ENCODE measurements at regions not wholly inside any gene's neighbourhood (a gene's known extent, or its start where the extent isn't known, plus 50 kb on each side); places are given as distances from the start of the nearest gene placed in this dataset.

DNA sequence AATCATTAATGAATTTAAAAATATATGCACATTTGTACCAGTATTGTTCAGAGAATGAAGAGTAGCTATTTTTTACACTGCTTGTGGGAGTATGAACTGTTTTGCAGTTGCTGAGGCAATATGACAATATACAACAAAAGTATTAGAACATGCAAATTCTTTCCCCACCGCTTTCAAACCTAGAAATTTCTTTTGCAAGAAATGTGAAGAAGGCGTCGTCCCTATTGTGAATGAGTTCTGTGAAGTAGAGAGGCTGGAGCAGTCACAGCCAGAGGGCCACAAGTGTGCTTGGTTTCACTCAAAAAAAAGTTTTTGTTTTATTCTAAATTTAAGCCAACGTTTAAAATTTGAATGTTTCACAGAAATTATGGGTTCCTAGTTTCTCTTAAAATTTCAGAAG is 184.9 kb downstream of the ALG10B start:
- TF ChIP-seq, protein P1, sequence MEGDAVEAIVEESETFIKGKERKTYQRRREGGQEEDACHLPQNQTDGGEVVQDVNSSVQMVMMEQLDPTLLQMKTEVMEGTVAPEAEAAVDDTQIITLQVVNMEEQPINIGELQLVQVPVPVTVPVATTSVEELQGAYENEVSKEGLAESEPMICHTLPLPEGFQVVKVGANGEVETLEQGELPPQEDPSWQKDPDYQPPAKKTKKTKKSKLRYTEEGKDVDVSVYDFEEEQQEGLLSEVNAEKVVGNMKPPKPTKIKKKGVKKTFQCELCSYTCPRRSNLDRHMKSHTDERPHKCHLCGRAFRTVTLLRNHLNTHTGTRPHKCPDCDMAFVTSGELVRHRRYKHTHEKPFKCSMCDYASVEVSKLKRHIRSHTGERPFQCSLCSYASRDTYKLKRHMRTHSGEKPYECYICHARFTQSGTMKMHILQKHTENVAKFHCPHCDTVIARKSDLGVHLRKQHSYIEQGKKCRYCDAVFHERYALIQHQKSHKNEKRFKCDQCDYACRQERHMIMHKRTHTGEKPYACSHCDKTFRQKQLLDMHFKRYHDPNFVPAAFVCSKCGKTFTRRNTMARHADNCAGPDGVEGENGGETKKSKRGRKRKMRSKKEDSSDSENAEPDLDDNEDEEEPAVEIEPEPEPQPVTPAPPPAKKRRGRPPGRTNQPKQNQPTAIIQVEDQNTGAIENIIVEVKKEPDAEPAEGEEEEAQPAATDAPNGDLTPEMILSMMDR (IDR thresholded peaks at IDR 0.05; ENCODE audit: low read depth, low read length), result no peak
- TF ChIP-seq, protein P2, sequence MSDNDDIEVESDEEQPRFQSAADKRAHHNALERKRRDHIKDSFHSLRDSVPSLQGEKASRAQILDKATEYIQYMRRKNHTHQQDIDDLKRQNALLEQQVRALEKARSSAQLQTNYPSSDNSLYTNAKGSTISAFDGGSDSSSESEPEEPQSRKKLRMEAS (IDR thresholded peaks at IDR 0.05; ENCODE audit: low read depth, low read length), result no peak
- DNase-seq (ENCODE audit: low read depth), result no peak
- H3K4me3 ChIP-seq (ENCODE audit: low read depth, low read length), result no peak overlapping the region

DNA sequence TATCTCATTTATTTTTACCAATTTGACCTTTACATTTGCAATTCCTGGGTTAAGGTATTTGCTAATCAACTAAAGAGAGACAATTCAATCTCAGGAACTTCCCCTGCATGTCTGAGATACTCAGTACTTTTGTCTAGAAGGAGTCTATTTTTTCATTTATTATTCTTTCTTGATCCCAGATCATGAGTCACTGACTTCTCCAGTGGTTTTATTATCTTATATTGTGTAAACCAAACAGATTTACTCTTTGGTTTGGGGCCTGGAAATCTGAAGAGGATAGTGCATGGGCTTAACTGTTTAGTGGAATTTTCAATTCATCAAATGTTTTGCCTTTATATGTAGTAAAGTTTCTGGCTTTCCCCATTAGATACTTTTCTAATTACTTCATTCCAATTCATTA is 185.4 kb downstream of the ALG10B start:
- H3K4me3 ChIP-seq (ENCODE audit: low read depth, low read length), result no peak overlapping the region
- no peak for DNase-seq (ENCODE audit: low read depth)
- TF ChIP-seq POLR2A (IDR thresholded peaks at IDR 0.05; ENCODE audit: extremely low read depth, insufficient read length), result no peak
- TF ChIP-seq, protein P2 (IDR thresholded peaks at IDR 0.05; ENCODE audit: low read depth, low read length), result no peak
- no peak for TF ChIP-seq MYC (IDR thresholded peaks at IDR 0.05; ENCODE audit: low read depth, low read length)
- TF ChIP-seq, protein P1 (IDR thresholded peaks at IDR 0.05; ENCODE audit: low read depth, low read length), result no peak

DNA sequence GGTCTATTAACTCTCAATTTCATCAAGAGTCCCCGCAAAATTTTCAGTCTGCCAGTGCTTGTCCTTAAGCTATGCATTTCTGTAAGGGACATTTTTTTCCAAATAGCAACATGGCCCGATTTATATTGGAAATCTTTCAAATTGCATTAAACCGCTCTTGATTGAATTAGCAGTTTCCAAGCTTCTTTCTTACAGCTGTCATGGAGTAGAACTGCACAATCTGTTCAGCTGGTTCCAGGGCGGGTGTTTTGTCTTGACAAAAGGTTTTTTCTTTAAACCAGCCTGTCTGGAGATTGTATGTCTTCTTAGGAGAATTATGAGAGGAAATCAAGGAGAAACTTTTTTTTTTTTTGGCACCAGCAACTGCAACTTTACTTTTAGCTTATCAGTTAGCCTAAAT is 185.8 kb downstream of the ALG10B start:
- no peak for DNase-seq (ENCODE audit: low read depth)
- TF ChIP-seq, protein P1 (IDR thresholded peaks at IDR 0.05; ENCODE audit: low read depth, low read length), result no peak
- TF ChIP-seq MYC (IDR thresholded peaks at IDR 0.05; ENCODE audit: low read depth, low read length), result no peak
- TF ChIP-seq, protein P2 (IDR thresholded peaks at IDR 0.05; ENCODE audit: low read depth, low read length), result no peak
- no peak overlapping the region for H3K4me3 ChIP-seq (ENCODE audit: low read depth, low read length)

DNA sequence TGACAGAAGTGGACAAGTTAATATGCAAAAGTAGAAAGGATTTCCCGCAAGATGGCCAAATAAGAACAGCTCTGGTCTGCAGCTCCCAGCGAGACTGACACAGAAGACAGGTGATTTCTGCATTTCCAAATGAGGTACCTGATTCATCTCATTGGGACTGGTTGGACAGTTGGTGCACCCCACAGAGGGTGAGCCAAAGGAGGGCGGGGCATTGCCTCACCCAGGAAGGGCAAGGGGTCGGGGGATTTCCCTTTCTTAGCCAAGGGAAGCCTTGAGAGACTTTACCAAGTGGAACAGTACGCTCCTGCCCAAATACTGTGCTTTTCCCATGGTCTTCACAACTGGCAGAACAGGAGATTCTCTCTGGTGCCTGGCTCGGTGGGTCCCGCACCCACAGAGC is 191.3 kb downstream of the ALG10B start:
- H3K4me3 ChIP-seq (ENCODE audit: low read depth, low read length), result no peak overlapping the region
- DNase-seq (ENCODE audit: low read depth), result no peak
- TF ChIP-seq, protein P2 (IDR thresholded peaks at IDR 0.05; ENCODE audit: low read depth, low read length), result no peak
- no peak for TF ChIP-seq POLR2A (IDR thresholded peaks at IDR 0.05; ENCODE audit: extremely low read depth, insufficient read length)
- TF ChIP-seq, protein P1 (IDR thresholded peaks at IDR 0.05; ENCODE audit: low read depth, low read length), result no peak
- TF ChIP-seq MYC (IDR thresholded peaks at IDR 0.05; ENCODE audit: low read depth, low read length), result no peak

DNA sequence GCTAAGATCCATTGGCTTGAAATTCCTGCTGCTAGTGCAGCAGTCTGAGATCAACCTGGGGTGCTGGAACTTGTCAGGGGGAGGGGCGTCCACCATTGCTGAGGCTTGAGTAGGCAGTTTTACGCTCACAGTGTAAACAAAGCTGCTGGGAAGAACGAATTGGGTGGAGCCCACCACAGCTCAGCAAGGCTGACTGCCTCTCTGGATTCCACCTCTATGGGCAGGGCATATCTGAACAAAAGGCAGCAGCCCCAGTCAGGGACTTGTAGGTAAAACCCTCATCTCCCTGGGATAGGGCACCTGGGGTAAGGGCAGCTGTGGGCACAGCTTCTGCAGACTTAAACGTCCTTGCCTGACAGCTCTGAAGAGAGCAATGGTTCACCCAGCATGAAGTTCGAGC is 191.7 kb downstream of the ALG10B start:
- no peak overlapping the region for H3K4me3 ChIP-seq (ENCODE audit: low read depth, low read length)
- TF ChIP-seq, protein P1 (IDR thresholded peaks at IDR 0.05; ENCODE audit: low read depth, low read length), result no peak
- TF ChIP-seq, protein P2 (IDR thresholded peaks at IDR 0.05; ENCODE audit: low read depth, low read length), result no peak
- no peak for TF ChIP-seq MYC (IDR thresholded peaks at IDR 0.05; ENCODE audit: low read depth, low read length)
- no peak for TF ChIP-seq POLR2A (IDR thresholded peaks at IDR 0.05; ENCODE audit: extremely low read depth, insufficient read length)
- DNase-seq (ENCODE audit: low read depth), result no peak

DNA sequence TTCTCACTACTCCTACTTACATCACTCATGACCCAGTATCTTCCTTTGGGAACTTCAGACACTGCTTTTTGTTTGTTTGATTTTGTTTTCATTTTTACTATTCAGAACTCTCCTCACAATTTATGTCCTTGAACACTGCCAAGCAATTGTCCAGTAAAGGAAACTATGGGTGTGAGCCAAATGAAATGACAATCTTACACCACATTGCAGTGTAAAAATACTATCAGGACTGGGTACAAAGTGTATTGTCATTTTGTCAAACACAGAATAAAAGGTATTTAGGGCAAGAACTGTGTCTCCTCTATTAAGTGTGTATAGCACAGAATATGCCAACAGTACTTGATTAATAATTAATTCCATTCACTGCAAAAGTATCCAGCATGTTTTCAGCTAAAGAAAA is 199.3 kb downstream of the ALG10B start:
- no peak for DNase-seq (ENCODE audit: low read depth)
- TF ChIP-seq, protein P2 (IDR thresholded peaks at IDR 0.05; ENCODE audit: low read depth, low read length), result no peak
- no peak for TF ChIP-seq MYC (IDR thresholded peaks at IDR 0.05; ENCODE audit: low read depth, low read length)
- no peak for TF ChIP-seq POLR2A (IDR thresholded peaks at IDR 0.05; ENCODE audit: extremely low read depth, insufficient read length)
- TF ChIP-seq, protein P1 (IDR thresholded peaks at IDR 0.05; ENCODE audit: low read depth, low read length), result no peak
- H3K4me3 ChIP-seq (ENCODE audit: low read depth, low read length), result no peak overlapping the region
